ENCODE measurements at regions not wholly inside any gene's neighbourhood (a gene's known extent, or its start where the extent isn't known, plus 50 kb on each side); places are given as distances from the start of the nearest gene placed in this dataset.

GRCh38 chrX:67328476-67328875 lies 215.3 kb upstream of the AR start:
- Histone ChIP-seq H3K9ac (ENCODE audit: low read length) (no peak overlapping the region), H3K4me1 (ENCODE audit: control insufficient read depth in 1 of 2, insufficient read depth in 2 of 2, low read length in 2 of 2) (no peaks in the 10 kb centered on the region), H3K4me3 (replicated peaks in 1 of 2; ENCODE audit: low read depth in 1 of 2, low read length in 2 of 2) (no peak overlapping the region), H4K20me1 (ENCODE audit: insufficient read depth) (no peaks in the 10 kb centered on the region), H3K27ac (ENCODE audit: low read depth, low read length) (no peak overlapping the region), H3K9me2 (ENCODE audit: insufficient read depth) (no peaks in the 10 kb centered on the region), H3K27me3 (ENCODE audit: insufficient read depth, low read length) (no peaks in the 10 kb centered on the region), H3K4me2 (ENCODE audit: low read length) (no peak overlapping the region), H3K36me3 (ENCODE audit: control insufficient read depth in 1 of 2, insufficient read depth in 2 of 2, low read length in 2 of 2) (no peaks in the 10 kb centered on the region), H3K79me2 (ENCODE audit: insufficient read depth, low read length) (no peaks in the 10 kb centered on the region), H2AFZ (ENCODE audit: low read depth, low read length, poor library complexity, severe bottlenecking) (no peak overlapping the region), H3K9me3 (ENCODE audit: control insufficient read depth in 1 of 2, insufficient read depth in 1 of 2, low read depth in 1 of 2, low read length in 2 of 2) (no peaks in the 10 kb centered on the region)
- no TSS peak for BruUV-seq (replicated peaks)
- TF ChIP-seq SIN3A (IDR thresholded peaks at IDR 0.05; ENCODE audit: low read depth), result no peak
- no peak for TF ChIP-seq SRF (IDR thresholded peaks at IDR 0.05; ENCODE audit: low read depth)
- TF ChIP-seq POLR2A (IDR thresholded peaks at IDR 0.05; ENCODE audit: borderline replicate concordance, extremely low read depth, insufficient read depth, insufficient read length), result no peak
- no peak for DNase-seq (ENCODE audit: low read depth, low spot score)
- no peak for ATAC-seq
- POLR2A ChIA-PET, result no interaction called here
- intact Hi-C loops (cut with micrococcal nuclease), result no loop called here
- RAD21 ChIA-PET (ENCODE audit: low non-redundant PET in 1 of 2, low total read pairs in 2 of 2, uncharacterized antibody in 2 of 2, unreplicated experiment in 2 of 2), result no interaction called here
- CTCF ChIA-PET, result no interaction called here

GRCh38 chrX:67334323-67334722 lies 209.5 kb upstream of the AR start:
- Histone ChIP-seq H3K27ac (ENCODE audit: low read depth, low read length) (no peak overlapping the region), H2AFZ (ENCODE audit: low read depth, low read length, poor library complexity, severe bottlenecking) (no peak overlapping the region), H3K4me2 (ENCODE audit: low read length) (no peak overlapping the region), H3K36me3 (ENCODE audit: control insufficient read depth in 1 of 2, insufficient read depth in 2 of 2, low read length in 2 of 2) (no peaks in the 10 kb centered on the region), H3K9ac (ENCODE audit: low read length) (no peak overlapping the region), H3K4me1 (ENCODE audit: control insufficient read depth in 1 of 2, insufficient read depth in 2 of 2, low read length in 2 of 2) (no peaks in the 10 kb centered on the region), H3K27me3 (ENCODE audit: insufficient read depth, low read length) (no peaks in the 10 kb centered on the region), H3K4me3 (replicated peaks in 1 of 2; ENCODE audit: low read depth in 1 of 2, low read length in 2 of 2) (no peak overlapping the region), H3K9me3 (ENCODE audit: control insufficient read depth in 1 of 2, insufficient read depth in 1 of 2, low read depth in 1 of 2, low read length in 2 of 2) (no peaks in the 10 kb centered on the region), H3K9me2 (ENCODE audit: insufficient read depth) (no peaks in the 10 kb centered on the region), H4K20me1 (ENCODE audit: insufficient read depth) (no peaks in the 10 kb centered on the region), H3K79me2 (ENCODE audit: insufficient read depth, low read length) (no peaks in the 10 kb centered on the region)
- ChIA-PET CTCF (no interaction called here), POLR2A (no interaction called here), RAD21 (ENCODE audit: low non-redundant PET in 1 of 2, low total read pairs in 2 of 2, uncharacterized antibody in 2 of 2, unreplicated experiment in 2 of 2) (no interaction called here)
- BruUV-seq (replicated peaks), result no TSS peak
- TF ChIP-seq REST (IDR thresholded peaks at IDR 0.05; ENCODE audit: low read depth) (no peak), FOSL1 (IDR thresholded peaks at IDR 0.05; ENCODE audit: low read depth) (no peak), RAD21 (IDR thresholded peaks at IDR 0.05; ENCODE audit: low read depth) (no peak)
- TF ChIP-seq, protein P1, sequence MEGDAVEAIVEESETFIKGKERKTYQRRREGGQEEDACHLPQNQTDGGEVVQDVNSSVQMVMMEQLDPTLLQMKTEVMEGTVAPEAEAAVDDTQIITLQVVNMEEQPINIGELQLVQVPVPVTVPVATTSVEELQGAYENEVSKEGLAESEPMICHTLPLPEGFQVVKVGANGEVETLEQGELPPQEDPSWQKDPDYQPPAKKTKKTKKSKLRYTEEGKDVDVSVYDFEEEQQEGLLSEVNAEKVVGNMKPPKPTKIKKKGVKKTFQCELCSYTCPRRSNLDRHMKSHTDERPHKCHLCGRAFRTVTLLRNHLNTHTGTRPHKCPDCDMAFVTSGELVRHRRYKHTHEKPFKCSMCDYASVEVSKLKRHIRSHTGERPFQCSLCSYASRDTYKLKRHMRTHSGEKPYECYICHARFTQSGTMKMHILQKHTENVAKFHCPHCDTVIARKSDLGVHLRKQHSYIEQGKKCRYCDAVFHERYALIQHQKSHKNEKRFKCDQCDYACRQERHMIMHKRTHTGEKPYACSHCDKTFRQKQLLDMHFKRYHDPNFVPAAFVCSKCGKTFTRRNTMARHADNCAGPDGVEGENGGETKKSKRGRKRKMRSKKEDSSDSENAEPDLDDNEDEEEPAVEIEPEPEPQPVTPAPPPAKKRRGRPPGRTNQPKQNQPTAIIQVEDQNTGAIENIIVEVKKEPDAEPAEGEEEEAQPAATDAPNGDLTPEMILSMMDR (IDR thresholded peaks at IDR 0.05 in 2 of 3, conservative IDR thresholded peaks at IDR 0.05 in 1 of 3; ENCODE audit: borderline replicate concordance in 1 of 3, insufficient read depth in 1 of 3, low read depth in 2 of 3, low read length in 2 of 3), result no peak
- no peak for DNase-seq (ENCODE audit: low read depth, low spot score)
- no peak for ATAC-seq
- intact Hi-C loops (cut with micrococcal nuclease), result no loop called here

All from HCT116 (cell line).